ENCODE measurements at regions not wholly inside any gene's neighbourhood (a gene's known extent, or its start where the extent isn't known, plus 50 kb on each side); places are given as distances from the start of the nearest gene placed in this dataset.
"Not testable (repeated sequence)": the region's sequence is repeated elsewhere in the genome, so short reads cannot be mapped to it uniquely, and the experiment has no call there.

GRCh38 chr2:89797320-89798038 is 1106.0 kb downstream of the RPIA start:
- no peak for DNase-seq (ENCODE audit: low spot score)

- not testable (repeated sequence) for DNase-seq (ENCODE audit: low spot score)
Measured at GRCh38 chr2:89801207-89801606, 1109.7 kb downstream of the RPIA start.

GRCh38 chr2:89806363-89806762 is 1114.9 kb downstream of the RPIA start:
- DNase-seq (ENCODE audit: low spot score): not testable (repeated sequence)

GRCh38 chr2:89811295-89811694 is 1119.8 kb downstream of the RPIA start:
- no peak for DNase-seq (ENCODE audit: low spot score)

DNA sequence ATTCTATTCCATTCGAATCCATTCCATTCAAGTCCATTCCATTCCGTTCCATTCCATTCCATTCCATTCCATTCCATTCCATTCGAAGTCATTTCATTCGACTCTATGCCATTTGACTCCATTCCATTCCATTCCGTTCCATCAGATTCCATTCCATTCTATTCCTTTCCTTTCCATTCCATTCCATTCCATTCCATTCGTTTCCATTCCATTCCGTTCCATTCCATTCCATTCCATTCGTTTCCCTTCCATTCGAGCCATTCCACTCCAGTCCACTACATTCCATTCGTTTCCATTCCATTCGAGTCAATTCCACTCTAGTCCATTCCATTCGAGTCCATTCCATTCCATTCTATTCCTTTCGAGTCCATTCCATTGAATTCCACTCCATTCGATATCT is 1120.4 kb downstream of the RPIA start:
- DNase-seq (ENCODE audit: low spot score): not testable (repeated sequence)

GRCh38 chr2:89814359-89814758 is 1122.9 kb downstream of the RPIA start:
- DNase-seq (ENCODE audit: low spot score): not testable (repeated sequence)

DNA sequence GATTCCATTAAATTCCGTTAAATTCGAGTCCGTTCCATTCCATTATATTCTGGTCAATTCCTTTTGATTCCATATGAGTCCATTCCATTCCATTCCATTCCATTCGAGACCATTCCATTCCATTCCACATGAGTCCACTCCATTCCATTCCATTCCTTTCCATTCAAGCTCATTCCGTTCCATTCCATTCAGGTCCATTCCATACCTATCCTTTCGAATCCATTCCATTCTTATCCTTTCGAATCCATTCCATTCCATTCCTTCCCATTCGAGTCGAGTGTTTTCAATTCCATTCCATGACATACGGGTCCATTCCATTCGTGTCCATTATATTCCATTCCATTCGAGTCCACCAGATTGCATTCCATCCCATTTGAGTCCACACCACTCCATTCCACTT is 1127.4 kb downstream of the RPIA start:
- no peak for DNase-seq (ENCODE audit: low spot score)

DNA sequence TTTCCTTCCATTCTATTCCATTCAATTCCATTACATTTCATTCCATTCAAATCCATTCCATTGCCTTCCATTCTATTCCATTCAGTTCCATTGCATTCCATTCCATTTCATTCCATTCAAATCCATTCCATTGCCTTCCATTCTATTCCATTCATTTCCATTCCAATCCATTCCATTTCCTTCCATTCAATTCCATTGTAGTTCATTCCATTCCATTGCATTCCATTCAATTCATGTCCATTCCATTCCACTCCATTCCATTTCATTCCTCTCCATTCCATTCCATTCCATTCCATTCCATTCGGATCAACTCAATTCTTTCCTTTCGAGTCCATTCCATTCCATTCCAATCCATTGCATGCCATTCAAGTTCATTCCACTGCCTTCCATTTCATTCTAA is 1128.3 kb downstream of the RPIA start:
- no peak for DNase-seq (ENCODE audit: low spot score)

DNA sequence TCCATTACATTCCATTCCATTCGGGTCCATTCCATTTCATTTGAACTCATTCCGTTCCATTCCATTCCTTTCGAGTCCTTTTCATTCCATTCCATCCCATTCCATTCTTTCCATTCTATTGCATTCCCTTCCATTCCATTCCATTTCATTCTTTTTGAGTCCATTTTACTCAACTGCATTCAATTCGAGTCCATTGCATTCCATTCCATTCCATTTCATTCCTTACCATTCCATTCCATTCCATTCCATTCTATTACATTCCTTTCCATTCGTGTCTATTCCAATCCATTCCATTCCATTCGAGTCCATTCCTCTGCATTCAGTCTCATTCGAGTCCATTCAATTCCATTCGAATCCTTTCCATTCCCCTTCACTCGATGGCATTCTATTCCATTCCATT is 1128.8 kb downstream of the RPIA start:
- DNase-seq (ENCODE audit: low spot score): no peak

- DNase-seq (ENCODE audit: low spot score): no peak
Measured at GRCh38 chr2:89821455-89821945, 1130.0 kb downstream of the RPIA start.

DNA sequence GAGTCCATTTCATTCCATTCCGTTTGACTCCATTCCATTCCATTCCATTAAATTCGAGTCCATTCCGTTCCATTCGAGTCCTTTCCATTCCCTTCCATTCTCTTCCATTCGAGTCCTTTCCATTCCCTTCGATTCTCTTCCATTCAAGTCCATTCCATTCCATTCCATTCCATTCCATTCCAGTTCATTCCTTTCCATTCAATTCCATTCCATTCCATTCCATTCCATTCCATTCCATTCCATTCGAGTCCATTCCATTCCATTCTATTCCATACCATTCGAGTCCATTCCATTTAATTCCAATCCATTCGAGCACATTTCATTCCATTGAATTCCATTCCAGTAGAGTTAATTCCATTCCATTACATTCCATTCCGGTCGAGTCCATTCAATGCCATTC is 1130.9 kb downstream of the RPIA start:
- DNase-seq (ENCODE audit: low spot score): not testable (repeated sequence)

- no peak for DNase-seq (ENCODE audit: low spot score)
Measured at GRCh38 chr2:89823556-89823955, 1132.1 kb downstream of the RPIA start.

DNA sequence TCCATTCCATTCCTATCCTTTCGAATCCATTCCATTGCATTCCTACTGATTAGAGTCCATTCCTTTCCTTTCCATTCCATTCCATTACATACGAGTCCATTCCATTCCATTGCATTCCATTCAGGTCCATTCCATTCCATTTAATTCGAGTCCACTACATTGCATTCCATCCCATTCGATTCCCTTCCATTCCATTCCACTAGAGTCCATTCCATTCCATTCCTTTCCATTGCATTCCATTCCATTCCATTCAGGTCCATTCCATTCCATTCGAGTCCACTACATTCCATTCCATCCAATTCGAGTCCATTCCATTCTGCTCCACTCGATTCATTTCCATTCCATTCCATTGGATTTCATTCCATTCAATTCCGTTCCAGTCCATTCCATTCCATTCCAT is 1133.6 kb downstream of the RPIA start:
- no peak for DNase-seq (ENCODE audit: low spot score)

DNA sequence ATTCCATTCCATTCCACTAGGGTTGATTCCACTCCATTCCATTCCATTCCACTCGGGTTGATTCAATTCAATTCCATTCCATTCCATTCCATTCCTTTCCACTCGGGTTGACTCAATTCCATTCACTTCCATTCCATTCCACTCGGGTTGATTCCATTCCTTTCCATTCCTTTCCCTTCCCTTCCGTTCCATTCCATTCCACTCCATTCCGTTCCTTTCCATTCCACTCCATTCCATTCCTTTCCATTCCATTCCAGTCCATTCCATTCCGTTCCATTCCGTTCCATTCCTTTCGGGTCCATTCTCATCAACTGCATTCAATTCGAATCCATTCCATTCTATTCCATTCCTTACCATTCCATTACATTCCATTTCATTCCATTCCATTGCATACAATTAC is 1135.3 kb downstream of the RPIA start:
- DNase-seq (ENCODE audit: low spot score): not testable (repeated sequence)

GRCh38 chr2:89827829-89828228 is 1136.4 kb downstream of the RPIA start:
- DNase-seq (ENCODE audit: low spot score): not testable (repeated sequence)

GRCh38 chr2:89828416-89828815 is 1136.9 kb downstream of the RPIA start:
- DNase-seq (ENCODE audit: low spot score): not testable (repeated sequence)

DNA sequence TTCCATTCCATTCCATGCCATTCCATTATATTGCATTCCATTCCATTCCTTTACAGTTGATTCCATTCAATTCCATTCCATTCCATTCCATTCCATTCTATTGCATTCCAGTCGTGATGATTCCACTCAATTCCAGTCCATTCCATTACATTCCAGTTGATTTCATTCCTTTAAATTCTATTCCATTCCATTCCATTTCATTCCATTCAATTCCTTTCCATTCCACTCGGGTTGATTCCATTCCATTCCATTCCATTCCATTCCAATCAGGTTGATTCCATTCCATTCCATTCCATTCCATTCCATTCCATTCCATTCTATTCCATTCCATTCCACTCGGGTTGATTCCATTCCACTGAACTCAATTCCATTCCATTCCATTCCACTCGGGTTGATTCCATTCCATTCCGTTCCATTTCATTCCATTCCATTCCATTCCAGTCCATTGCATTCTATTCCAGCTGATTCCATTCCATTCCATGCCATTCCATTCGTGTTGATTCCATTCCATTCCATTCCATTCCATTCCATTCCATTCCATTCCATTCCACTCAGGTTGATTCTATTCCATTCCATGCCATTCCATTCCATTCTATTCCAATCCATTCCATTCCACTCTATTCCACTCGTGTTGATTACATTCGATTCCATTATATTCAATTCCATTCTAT is 1137.6 kb downstream of the RPIA start:
- DNase-seq (ENCODE audit: low spot score): not testable (repeated sequence)

GRCh38 chr2:89829828-89830227 is 1138.4 kb downstream of the RPIA start:
- no peak for DNase-seq (ENCODE audit: low spot score)

DNA sequence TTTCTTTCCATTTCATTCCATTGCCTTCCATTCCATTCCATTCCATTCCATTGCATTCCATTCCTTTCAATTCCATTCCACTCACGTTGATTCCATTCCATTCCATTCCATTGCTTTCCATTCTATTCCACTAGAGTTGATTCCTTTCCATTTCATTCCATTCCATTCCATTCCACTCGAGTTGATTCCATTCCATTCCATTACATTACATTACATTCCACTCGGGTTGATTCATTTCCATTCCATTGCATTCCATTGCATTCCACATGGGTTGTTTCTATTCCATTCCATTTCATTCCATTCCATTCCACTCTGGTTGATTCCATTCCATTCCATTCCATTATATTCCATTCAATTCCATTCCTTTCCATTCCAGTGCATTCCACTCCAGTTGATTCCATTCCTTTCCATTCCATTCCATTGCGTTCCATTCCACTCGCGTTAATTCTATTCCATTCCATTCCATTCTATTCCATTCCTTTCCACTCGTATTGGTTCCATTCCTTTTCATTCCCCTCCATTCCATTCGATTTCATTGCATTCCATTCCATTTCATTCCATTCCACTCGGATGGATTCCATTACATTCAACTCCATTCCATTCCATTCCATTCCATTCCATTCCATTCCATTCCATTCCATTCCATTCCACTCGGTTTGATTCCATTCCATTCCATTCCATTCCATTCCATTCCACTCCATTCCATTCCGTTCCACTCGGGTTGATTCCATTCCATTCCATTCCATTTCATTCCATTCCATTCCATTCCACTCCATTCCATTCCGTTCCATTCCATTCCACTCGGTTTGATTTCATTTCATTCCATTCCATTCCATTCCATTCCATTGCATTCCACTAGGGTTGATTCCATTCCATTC is 1139.1 kb downstream of the RPIA start:
- not testable (repeated sequence) for DNase-seq (ENCODE audit: low spot score)

GRCh38 chr2:89831641-89832498 is 1140.4 kb downstream of the RPIA start:
- DNase-seq (ENCODE audit: low spot score): no peak

DNA sequence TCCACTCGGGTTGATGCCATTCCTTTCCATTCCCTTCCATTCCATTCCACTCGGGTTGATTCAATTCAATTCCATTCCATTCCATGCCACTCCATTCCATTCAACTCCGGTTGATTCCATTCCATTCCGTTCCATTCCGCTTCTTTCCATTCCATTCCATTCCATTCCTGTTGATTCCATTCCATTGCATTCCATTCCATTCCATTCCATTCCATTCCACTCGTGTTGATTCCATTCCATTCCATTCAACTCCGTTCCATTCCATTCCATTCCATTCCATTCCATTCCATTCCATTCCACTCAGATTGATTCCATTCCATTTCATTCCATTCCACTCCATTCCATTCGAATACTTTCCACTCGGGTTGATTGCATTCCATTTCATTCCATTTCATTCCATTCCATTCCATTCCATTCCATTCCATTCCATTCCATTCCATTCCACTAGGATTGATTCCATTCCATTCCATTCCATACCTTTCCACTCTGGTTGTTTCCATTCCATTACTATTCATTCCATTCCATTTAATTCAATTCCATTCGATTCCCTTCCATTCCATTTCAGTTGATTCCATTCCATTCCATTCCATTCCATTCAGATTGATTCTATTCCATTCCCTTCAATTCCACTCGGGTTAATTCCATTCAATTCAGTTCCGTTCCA is 1141.8 kb downstream of the RPIA start:
- DNase-seq (ENCODE audit: low spot score): no peak
